Ishikawa (cell line): ENCODE measurements at regions not wholly inside any gene's neighbourhood (a gene's known extent, or its start where the extent isn't known, plus 50 kb on each side); places are given as distances from the start of the nearest gene placed in this dataset.

Experiments used
- CEBPB ChIP-seq: IDR thresholded peaks from 2 replicates; pipeline ENCODE4 v1.6.1; 2012
- EGR1 ChIP-seq: IDR thresholded peaks from 2 replicates; pipeline ENCODE4 v1.6.1; 2012
- EP300 ChIP-seq: IDR thresholded peaks from 2 replicates; pipeline ENCODE4 v1.6.1; 2012; ENCODE audit warnings: borderline replicate concordance
- MAX ChIP-seq: IDR thresholded peaks from 2 replicates; pipeline ENCODE4 v1.6.1; 2012
- NFIC ChIP-seq: IDR thresholded peaks from 2 replicates; pipeline ENCODE4 v1.6.1; 2012
- TAF1 ChIP-seq: IDR thresholded peaks from 2 replicates; pipeline ENCODE4 v1.6.1; 2012; ENCODE audit warnings: low read depth, mild to moderate bottlenecking
- TEAD4 ChIP-seq: IDR thresholded peaks from 2 replicates; pipeline ENCODE4 v1.6.1; 2012

- TF ChIP-seq MAX (no peak), NFIC (no peak), EP300 (no peak), EGR1 (no peak), TAF1 (no peak), TEAD4 (no peak), CEBPB (no peak)
These were observed 826.2 kb upstream of the TENM3 start for GRCh38 chr4:181416966-181417365.
